Inflammatory macrophage treated with lipopolysaccharide for 1 hour (primary cell): ENCODE measurements at regions not wholly inside any gene's neighbourhood (a gene's known extent, or its start where the extent isn't known, plus 50 kb on each side); places are given as distances from the start of the nearest gene placed in this dataset.

Source experiments
- DNase-seq, 2 donors: peaks; one replicate each; pipeline ENCODE4 v3.0.0-alpha.2; 2020 to 2022

DNA sequence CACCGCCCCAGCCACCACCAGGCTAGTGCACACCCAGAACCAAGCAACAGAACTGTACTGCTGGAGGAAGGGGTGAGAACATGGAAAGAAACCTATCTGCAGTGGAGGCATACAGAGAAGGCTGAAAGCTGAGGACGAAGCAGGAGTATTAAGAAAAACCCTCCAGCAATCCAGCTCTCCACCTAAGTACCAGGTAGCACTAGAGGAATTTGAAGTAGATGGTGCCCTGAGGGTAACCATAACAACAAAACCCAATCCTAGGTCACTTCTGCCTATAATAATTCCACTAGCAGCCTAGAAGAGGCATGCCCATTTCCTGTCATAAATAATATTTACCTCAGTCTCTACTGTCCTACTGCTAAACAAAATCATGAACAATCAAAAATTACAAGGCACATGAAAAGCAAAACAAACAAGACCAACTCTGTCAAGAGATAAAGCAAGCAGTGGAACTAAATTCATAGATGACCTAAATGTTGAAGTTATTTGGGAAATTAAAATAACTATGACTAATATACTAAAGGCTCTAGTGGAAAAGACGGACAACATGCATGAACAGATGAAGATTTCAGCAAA, 51.1 kb downstream of the HYCC1 start:
- DNase-seq: no peak

DNA sequence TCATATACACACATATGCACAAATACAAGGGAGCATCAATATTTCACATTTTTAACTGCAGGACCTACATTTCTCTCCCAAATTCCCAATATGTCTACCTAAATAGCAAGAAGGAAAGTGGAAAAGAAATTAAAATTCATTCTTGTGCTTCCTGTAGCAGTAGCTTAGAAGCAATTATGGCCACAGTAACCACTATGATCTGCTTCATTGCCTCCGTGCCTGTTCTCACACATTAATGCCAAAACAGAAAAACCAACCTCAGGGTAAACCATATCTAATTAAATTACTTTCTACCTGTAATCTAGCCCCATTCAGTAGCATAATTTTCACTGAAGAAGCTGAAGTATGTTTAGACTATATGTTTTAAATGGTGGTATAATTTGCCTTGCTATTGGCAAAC, 55.2 kb downstream of the HYCC1 start:
- DNase-seq: no peak

DNA sequence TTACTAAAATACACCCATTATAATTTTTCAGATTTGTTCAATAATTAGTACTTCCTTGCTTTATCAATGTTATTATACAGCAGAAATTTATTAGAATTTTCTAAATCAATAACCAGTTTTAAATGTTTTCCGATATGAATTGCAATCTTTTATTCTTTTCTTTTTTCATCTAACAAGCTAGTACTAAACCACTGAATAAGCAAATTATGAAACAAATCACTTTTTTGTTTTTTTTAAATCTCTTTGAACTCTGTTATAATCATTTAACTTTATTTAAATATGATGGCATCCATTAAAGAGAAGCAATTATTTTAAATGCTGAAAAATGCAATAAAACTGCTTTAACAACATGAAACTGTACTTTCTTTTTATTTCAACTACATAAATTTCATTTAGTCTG, 59.7 kb downstream of the HYCC1 start:
- no peak for DNase-seq

DNA sequence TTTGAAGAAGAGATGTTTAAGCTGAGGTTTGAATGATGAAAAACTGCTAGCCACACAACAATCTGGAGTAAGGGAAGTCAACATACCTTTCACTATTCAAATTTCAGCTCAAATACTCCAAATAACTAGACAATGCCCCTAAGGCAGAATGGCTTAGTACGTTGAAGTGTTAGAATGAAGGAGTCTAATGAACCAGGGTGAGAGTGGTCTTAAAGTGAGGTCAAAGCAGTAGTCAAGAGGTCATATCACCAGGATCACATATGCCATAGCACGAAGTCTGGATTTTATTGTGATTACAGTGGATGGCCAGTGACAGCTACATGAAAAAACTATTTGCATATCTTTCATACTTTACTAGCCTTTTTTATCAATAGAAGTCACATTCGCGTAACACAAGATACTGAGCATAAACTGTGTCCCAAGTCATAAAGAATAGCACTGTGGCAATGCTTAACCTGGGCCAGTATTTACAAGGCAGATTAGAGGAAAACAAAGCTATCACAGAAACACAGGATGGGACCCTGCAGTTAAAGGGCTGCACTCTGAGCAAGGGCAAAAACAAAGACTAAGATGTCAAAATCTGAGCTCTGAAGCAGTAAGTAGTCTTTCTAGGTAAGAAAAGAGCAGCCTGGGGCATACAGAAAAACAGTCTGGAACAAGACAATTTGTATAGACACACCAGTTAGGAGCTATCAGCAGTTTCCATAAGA, 61.5 kb downstream of the HYCC1 start:
- DNase-seq: no peak

DNA sequence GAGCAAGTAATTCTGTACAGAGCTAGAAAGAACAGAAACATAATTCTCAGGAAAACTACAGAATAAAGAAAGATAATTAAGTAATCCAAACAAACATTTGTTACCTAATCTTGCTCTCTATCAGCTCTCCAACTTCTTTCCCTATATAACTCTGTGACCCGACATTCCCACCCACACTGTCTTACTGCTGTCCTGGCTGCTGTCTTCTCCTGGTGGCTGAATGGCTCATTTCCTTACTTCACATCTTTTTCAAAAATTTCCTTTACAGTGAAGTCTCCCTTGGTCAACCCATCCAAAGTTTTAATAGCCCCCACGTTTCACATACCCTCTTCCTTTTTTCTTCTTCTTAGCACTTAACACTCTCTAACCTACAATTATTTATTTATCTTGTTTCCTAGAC, 64.0 kb downstream of the HYCC1 start:
- DNase-seq: peak; percentile 9 to 10

DNA sequence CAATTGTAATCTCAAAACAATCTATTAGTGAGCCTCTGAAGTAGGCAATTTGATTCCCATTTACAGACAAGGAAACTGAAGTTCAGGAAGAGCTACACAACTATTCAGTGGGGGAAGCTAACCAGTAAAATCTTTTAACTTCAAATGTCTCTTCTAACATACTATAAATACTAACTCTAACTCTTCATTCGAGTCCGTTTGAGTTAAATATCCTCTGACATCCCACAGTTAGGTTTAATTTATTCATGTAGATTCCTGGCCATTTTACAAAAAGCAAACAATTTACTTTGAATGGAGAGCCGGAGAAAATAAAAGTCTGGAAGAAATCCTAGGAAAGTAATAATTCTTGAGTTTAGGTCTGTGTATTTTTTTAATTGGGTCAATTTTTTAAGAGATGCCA, 64.7 kb downstream of the HYCC1 start:
- DNase-seq: no peak

DNA sequence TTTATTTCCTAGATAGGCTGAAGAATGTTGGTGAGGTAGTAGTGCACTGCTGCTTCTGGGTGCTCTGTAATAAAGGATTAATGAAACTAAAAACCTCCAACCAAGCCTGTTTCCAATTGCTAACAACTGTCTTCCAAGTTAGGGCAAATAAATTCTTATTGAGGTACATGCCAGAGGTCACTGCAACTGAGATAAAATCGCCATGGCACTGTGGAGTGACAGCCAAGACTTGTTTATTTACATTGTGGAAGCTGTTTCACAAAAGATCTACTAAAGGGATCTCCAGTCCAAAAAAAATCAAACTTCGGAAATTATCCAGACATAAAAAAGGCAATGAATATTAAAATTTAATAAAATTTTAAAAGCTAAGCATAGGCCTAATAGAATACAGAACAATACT, 65.2 kb downstream of the HYCC1 start:
- DNase-seq: no peak

DNA sequence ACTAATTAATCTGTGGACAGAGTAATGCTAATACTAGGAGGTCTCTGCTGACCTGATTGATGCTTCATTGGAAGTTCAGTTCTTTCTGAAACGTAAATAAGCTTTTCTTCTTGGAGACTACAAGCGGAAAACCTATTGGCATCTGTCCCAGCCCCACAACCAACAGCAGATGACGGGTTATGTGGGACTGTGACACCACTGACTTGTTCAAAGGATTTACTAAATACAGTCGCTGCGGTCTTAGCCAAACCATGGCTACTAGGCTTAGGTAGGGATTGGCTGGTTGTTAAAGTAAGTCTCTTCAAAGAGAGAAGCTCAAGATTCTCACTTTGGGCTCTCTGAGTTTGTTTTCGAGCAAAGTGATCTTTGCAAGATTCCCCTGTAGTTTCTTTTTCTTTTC, 68.3 kb downstream of the HYCC1 start:
- DNase-seq: no peak

DNA sequence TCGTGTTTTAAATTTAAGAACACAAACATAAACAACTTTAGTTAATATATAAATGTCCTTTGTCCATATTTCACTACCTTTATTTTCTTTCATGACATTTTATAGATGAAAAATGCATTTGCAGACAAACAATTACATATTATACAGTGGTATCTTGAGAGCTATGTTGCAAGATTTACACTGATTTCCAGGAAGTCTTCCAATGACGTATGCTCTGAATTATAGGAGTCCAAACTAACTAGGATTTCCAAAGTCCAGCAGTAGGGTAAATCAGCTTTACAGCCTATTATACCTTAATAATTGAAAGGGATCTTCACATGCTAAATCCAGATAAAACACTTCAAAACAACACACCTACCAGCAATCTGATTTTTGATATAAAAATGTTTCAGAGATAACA, 69.4 kb downstream of the HYCC1 start:
- no peak for DNase-seq

DNA sequence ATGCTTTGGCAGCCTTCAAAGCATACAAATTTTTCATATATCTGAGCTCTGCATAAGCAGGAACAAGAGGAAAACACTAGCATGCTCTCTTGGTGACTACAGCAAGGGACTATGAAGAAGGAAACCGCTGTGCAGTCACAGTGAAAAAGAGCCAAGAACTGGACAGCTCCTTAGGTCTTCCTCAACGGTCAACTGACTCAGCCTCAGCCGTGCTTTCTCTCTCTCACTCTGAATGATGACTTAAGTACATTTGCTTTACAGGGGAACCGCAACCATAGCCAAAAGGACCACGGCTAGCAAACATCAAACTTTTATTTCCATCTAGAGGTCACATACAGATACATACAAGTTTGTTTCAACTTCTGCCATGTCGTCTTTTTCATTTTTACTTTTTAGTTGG, 69.9 kb downstream of the HYCC1 start:
- DNase-seq: no peak

DNA sequence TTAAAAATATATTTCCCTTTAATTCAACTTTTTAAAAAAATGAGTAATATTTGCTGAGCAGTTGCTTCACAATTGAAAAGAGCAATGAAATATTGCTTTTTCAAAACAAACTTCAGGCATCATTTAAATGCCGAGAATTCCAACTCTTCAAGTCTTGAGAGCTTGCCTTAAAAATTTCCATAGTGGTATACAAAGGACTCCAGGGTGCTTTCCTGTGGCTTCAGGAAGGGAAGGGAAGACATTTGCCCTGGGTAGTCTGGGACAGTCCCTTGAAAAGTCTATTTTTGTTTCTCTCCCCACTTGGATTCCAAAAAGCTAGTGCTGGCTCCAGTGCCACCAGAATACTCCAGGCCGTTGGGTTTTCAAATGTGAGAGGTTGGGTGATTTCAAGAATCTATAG, 71.7 kb downstream of the HYCC1 start:
- no peak for DNase-seq

DNA sequence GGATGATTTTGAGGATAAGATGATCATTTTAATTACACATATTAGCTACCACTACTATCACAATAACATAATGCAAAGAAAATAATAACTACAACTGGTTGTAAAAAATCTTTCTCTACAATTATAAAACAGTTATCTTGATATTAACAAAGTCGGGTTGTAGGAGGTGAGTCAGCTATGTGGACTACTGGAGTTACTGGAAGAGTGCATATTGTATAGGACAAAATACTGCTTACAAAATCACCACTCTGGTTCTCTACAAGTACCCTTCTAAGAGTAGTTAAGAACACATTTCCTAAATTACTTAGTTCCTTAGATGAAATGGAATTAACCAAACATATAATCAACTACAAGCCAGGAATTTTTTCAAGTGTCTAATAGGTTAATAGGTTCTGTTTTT, 74.1 kb downstream of the HYCC1 start:
- DNase-seq: no peak

DNA sequence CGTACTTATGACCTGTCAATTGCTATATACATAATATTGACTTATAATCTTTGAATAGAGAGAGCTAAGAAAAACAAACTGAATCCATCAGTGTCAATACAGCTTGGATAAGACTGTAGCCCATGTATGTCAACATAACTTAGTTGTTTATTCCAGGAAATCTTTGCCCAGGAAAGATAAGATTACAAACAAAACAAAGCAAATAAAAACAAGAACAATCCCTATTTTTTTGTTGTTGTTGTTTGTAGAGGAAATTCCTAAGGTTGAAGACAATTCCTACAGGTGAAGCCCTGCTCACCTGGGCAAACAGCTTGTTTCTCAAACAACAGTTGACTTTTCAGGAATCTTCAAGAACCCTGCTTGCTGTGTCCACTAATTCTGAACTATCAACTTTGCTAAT, 76.0 kb downstream of the HYCC1 start:
- no peak for DNase-seq

DNA sequence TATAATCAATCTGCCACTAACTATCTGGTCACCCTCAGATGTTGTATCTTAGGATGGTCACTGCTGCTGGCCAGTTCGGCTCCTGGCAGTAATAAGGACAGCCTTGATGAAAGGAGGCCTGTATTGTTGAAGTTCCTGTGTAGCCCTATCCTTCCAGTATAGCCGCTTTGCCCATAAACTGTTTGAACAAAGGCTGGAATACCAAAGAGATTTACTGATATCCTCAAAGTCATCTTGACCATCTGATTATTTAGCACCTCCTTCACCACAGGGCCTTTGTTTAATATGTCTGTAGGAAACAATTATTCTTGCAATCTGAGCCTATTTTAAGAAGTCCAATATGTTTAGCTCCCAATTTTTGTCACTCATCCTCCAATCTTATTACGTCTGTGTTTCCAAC, 77.7 kb downstream of the HYCC1 start:
- no peak for DNase-seq

DNA sequence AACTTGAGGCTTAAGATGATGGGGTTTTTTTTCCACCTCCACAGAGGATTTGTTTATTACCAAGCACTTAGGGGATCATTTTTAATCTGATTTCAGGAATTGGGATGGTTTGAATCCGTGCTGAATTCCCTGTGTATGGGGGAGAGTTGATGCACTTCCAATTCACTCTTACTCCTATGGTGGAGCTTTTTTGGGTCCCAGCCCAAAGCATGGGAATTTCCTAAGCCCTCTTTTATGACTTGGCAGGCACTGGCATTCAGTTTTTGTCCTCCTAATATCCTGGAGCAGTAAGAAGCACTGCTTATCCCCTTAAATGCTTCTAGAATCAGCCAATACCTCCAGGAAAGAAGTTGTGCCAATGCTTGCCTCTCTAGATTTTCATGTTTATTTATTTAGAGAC, 78.7 kb downstream of the HYCC1 start:
- DNase-seq: no peak

DNA sequence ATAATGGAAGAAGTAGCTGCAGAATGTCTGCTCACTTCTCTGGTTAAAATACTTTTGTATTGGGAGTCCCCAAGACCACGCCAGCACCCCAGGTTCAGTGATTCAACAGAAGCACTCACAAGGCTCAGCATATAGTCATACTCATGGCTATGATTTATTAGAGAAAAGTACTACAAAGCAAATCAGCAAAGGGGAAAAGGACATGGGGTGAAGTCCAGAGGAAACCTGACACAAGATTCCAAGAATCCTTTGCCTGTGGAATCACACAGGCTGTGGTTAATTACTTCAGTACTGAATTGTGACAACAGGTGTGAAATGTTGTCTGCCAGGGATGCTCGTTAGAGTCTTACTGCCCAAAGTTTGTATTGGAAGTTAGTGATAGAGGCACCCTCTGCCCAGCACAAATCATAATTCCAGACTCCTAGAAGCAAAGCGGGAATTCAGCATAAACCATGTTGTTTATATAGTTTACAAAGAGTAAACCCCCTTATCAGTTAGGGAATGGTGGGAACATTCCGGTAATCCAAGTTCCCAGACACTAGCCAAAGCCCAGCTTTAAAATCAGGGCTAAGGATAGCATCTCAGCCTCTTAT, 79.4 kb downstream of the HYCC1 start:
- DNase-seq: no peak

DNA sequence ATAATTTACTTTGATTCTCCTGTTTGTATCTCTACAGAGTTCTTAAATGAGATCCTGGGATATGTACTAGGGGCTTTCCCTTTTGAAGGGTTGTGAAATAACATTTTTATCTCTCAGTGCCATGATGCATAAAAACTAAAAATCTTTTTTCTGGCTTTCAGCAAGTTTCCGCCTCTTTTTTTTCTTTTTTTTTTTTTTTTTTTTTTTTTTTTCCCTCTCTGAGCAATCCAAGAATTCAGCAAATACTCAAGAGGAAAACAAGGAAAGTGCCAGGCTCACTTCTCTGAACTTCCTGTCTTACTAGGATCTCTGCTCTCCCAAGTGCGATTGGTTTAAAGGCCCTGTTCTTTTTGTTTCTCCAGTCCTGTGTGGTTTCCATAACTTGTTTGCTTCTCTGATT, 79.9 kb downstream of the HYCC1 start:
- DNase-seq: no peak

DNA sequence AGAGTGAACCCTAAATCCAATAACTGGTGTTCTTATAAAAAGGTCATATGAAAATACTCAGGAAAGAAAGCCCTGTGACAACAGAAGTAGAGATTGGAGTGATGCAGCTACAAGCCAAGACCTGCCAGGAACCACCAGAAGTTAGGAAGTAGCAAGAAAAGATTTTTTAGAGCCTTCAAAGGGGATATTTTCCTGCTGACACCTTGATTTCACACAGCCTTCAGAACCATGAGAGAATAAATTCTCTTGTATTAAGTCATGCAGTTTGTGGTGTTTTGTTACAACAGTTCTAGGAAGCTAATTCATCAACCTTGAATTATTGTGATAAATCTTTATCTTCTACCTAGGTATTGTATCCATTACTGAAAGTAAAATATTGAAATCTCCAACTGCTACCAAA, 81.0 kb downstream of the HYCC1 start:
- DNase-seq: no peak

DNA sequence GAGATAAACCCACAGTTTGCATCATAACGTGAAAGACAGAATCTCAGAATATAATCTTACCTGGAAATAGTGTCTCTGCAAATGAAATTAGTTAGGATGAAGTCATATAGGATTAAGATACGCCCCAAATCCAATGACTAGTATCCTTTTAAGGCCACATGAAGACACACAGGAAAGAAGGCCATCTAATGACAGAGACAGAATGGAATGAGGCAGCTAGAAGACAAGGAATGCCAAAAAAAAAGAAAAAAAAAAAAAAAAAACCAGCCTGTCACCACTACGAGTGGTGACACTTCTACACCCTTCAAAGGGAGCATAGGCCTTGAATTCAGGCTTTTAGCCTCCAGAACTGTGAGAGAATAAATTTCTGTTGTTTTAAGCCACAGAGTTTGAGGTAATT, 82.9 kb downstream of the HYCC1 start:
- DNase-seq: no peak

DNA sequence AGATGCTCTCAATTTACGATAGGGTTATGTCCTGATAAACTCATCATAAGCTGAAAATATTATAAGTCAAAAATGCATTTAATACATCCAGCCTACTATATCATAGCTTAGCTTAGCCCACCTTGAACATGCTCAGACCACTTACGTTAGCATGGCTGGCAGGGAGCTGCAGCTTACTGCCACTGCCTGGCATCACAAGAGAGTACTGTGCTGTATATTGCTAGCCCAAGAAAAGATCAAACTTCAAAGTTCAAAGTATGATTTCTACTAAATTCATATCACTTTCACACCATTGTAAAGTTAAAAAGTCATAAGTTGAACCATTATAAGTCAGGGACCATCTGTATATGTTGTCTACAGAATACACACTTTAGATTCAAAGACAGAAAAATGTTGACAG, 91.6 kb downstream of the HYCC1 start:
- DNase-seq: no peak

DNA sequence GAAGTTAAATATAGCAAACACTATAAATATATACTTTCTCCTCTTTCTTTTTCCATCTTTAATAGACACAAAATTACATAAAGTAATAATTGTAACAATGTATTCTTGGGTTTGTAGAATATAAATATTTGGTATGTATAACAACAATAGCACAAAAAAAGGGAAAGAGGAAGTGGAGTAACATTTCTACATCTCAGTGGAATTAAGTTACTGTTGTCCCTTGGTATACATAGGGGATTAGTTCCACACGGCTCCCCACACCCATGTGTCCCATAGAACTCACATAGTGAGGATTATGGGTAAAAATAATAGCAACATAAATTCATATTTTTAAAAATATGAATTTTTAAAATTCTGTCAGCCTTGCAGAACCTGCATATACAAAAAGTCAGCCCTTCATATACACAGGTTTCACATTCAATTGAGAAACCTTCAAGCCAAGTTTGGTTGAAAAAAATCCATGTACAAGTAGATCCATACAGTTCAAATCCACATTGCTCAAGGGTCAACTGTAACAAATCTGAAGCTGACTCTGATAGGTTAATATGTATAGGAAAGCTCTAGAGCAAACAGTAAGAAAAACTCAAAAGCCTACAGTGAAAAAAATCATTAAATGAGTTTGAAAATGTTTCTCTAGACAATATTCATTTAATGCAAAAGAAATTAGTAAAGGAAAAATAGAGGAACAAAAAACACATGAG, 92.4 kb downstream of the HYCC1 start:
- DNase-seq: no peak

DNA sequence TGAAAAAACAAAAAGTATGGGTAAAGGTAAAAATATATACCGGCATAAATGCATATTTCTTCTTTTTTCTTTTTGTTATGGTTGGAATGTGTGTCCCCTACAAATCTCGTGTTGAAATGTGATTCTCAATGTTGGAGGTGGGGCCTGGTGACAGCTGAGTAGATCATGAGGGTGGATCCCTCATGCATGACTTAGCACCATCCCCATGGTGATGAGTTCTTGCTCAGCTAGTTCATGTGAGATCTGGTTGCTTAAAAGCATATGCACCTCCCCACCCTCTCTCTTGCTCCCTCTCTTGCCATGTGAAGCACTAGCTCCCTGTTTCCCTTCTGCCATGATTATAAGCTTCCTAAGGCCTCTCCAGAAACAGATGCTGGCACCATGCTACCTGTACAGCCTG, 93.3 kb downstream of the HYCC1 start:
- DNase-seq: no peak

DNA sequence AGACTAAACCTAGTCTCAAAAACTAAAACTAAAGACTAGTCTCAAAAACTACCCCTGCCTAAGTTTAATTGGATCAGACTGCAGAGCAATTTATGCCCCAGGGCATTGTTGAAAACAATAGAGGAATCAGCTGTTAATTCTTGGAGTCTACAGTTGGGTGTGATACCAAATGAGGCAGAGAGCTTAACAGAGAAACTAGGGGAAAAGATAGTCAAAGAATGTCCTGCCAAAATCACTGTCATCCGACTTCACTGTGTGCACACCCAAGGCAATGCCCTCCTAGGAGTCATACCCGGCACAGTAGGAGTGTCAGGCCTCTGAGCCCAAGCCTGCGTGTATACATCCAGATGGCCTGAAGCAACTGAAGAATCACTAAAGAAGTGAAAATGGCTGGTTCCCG, 90.5 kb upstream of the TOMM7 start:
- DNase-seq: no peak

DNA sequence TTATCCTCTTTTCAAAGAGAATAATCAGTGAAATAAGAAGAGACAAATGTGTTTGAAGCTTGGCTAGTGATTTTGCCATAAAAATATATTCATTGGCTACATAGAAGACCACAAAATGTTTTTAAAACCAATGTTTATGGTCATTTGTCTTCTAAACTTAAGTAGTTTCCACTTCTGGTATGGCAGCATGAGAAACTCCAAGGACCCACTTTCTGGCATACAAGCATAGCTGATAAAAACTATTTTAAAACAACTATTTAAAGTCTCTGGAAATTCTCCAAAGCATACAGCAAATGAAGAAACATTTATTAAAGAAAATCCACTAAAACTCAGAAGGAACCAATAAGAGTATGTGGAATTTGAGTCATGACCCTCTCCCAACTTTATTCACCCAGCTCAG, 89.2 kb upstream of the TOMM7 start:
- no peak for DNase-seq
